GM18867 (cell line): ENCODE measurements at regions not wholly inside any gene's neighbourhood (a gene's known extent, or its start where the extent isn't known, plus 50 kb on each side); places are given as distances from the start of the nearest gene placed in this dataset.

Source experiments
- ATAC-seq: cut with Tn5 transposase; IDR thresholded peaks from one replicate; pipeline ENCODE4 v1.9.1; 2021; ENCODE audit warnings: mild to moderate bottlenecking, moderate library complexity; ENCODE audit not compliant: unreplicated experiment

- ATAC-seq, result peak; percentile 86
Observed at GRCh38 chr4:74675673-74676279, 118.5 kb downstream of the BTC start.

- ATAC-seq, result no peak
Observed at GRCh38 chr4:74682567-74683359, 111.6 kb downstream of the BTC start.

- no peak for ATAC-seq
Observed at GRCh38 chr4:74692972-74693371, 101.4 kb downstream of the BTC start.
